WI38 (cell line): ENCODE measurements at regions not wholly inside any gene's neighbourhood (a gene's known extent, or its start where the extent isn't known, plus 50 kb on each side); places are given as distances from the start of the nearest gene placed in this dataset.

Experiments
- H3K4me3 ChIP-seq: 2 replicates; pipeline ENCODE4 v1.5.1; 2011; ENCODE audit warnings: low read depth, mild to moderate bottlenecking, control low read depth, low read length
- CTCF ChIP-seq: IDR thresholded peaks from 2 replicates; pipeline ENCODE4 v1.5.1; 2012; ENCODE audit warnings: low read depth, mild to moderate bottlenecking, control low read depth, low read length

GRCh38 chr4:82261084-82261483 lies 112.7 kb downstream of the HNRNPD start:
- H3K4me3 ChIP-seq, result no peak overlapping the region
- no peak for TF ChIP-seq CTCF

- no peak overlapping the region for H3K4me3 ChIP-seq
- no peak for TF ChIP-seq CTCF
These were observed 113.2 kb downstream of the HNRNPD start for GRCh38 chr4:82260632-82261031.

- no peak overlapping the region for H3K4me3 ChIP-seq
- TF ChIP-seq CTCF, result no peak
These were observed 117.1 kb downstream of the HNRNPD start for GRCh38 chr4:82256718-82257117.

GRCh38 chr4:82255657-82256056 lies 118.1 kb downstream of the HNRNPD start:
- TF ChIP-seq CTCF, result no peak
- no peak overlapping the region for H3K4me3 ChIP-seq

- H3K4me3 ChIP-seq, result no peak overlapping the region
- no peak for TF ChIP-seq CTCF
These were observed 124.7 kb downstream of the HNRNPD start for GRCh38 chr4:82248903-82249632.

GRCh38 chr4:82247629-82248028 lies 126.2 kb downstream of the HNRNPD start:
- no peak for TF ChIP-seq CTCF
- no peak overlapping the region for H3K4me3 ChIP-seq

GRCh38 chr4:82247171-82247570 lies 126.6 kb downstream of the HNRNPD start:
- no peak for TF ChIP-seq CTCF

More at GRCh38 chr4:82247171-82247570, 126.6 kb downstream of the HNRNPD start:
- H3K4me3 ChIP-seq, result no peak overlapping the region
